ENCODE measurements at regions not wholly inside any gene's neighbourhood (a gene's known extent, or its start where the extent isn't known, plus 50 kb on each side); places are given as distances from the start of the nearest gene placed in this dataset.

GRCh38 chr15:93948726-93949125, 282.6 kb upstream of the MCTP2 start:
- H3K4me3 ChIP-seq (ENCODE audit: low read length, poor library complexity, severe bottlenecking): no peak overlapping the region
- no peak overlapping the region for H2AFZ ChIP-seq (ENCODE audit: low read length)
- no peaks in the 10 kb centered on the region for H3K9me3 ChIP-seq (ENCODE audit: insufficient read depth, low read depth, low read length)
- H4K20me1 ChIP-seq (ENCODE audit: insufficient read depth, low read length, poor library complexity, severe bottlenecking): no peaks in the 10 kb centered on the region
- no peaks in the 10 kb centered on the region for H3K4me1 ChIP-seq (ENCODE audit: insufficient read depth, low read length, poor library complexity, severe bottlenecking)
- no peak overlapping the region for H3K4me2 ChIP-seq (ENCODE audit: low read depth, low read length, poor library complexity, severe bottlenecking)
- no peaks in the 10 kb centered on the region for H3K36me3 ChIP-seq (ENCODE audit: insufficient read depth, low read length)
- H3K9ac ChIP-seq (ENCODE audit: low read depth, low read length, poor library complexity, severe bottlenecking): no peak overlapping the region
- no peaks in the 10 kb centered on the region for H3K9me2 ChIP-seq (replicated peaks; ENCODE audit: low read depth, low read length)
- H3K27me3 ChIP-seq (ENCODE audit: insufficient read depth, low read length, poor library complexity, severe bottlenecking): no peaks in the 10 kb centered on the region
- no peak for TF ChIP-seq EZH2phosphoT487 (IDR thresholded peaks at IDR 0.05; ENCODE audit: borderline replicate concordance)
- TF ChIP-seq CTCF (conservative IDR thresholded peaks at IDR 0.05; ENCODE audit: low read length): no peak
- H3K79me2 ChIP-seq (ENCODE audit: insufficient read depth, low read length): no peaks in the 10 kb centered on the region
- no peaks in the 10 kb centered on the region for H3F3A ChIP-seq (ENCODE audit: low read depth)

- Histone ChIP-seq H3K27me3 (ENCODE audit: insufficient read depth, low read length, poor library complexity, severe bottlenecking) (no peaks in the 10 kb centered on the region), H3K4me2 (ENCODE audit: low read depth, low read length, poor library complexity, severe bottlenecking) (no peak overlapping the region), H3K9me3 (ENCODE audit: insufficient read depth, low read depth, low read length) (no peaks in the 10 kb centered on the region), H4K20me1 (ENCODE audit: insufficient read depth, low read length, poor library complexity, severe bottlenecking) (no peaks in the 10 kb centered on the region), H3K9ac (ENCODE audit: low read depth, low read length, poor library complexity, severe bottlenecking) (no peak overlapping the region), H3K4me3 (ENCODE audit: low read length, poor library complexity, severe bottlenecking) (no peak overlapping the region), H3K36me3 (ENCODE audit: insufficient read depth, low read length) (no peaks in the 10 kb centered on the region), H3K4me1 (ENCODE audit: insufficient read depth, low read length, poor library complexity, severe bottlenecking) (no peaks in the 10 kb centered on the region), H3F3A (ENCODE audit: low read depth) (no peaks in the 10 kb centered on the region), H2AFZ (ENCODE audit: low read length) (0 out of 2 replicates have a peak overlapping the region, but pooled peaks have one; percentile 53), H3K79me2 (ENCODE audit: insufficient read depth, low read length) (no peaks in the 10 kb centered on the region), H3K9me2 (replicated peaks; ENCODE audit: low read depth, low read length) (no peaks in the 10 kb centered on the region)
- TF ChIP-seq CTCF (conservative IDR thresholded peaks at IDR 0.05; ENCODE audit: low read length) (no peak), EZH2phosphoT487 (IDR thresholded peaks at IDR 0.05; ENCODE audit: borderline replicate concordance) (no peak)
Observed at GRCh38 chr15:93943586-93943985, 287.8 kb upstream of the MCTP2 start.

- no peak for TF ChIP-seq CTCF (conservative IDR thresholded peaks at IDR 0.05; ENCODE audit: low read length)
- no peak for TF ChIP-seq EZH2phosphoT487 (IDR thresholded peaks at IDR 0.05; ENCODE audit: borderline replicate concordance)
- no peaks in the 10 kb centered on the region for H3K4me1 ChIP-seq (ENCODE audit: insufficient read depth, low read length, poor library complexity, severe bottlenecking)
- H2AFZ ChIP-seq (ENCODE audit: low read length): no peak overlapping the region
- H3K9me3 ChIP-seq (ENCODE audit: insufficient read depth, low read depth, low read length): no peaks in the 10 kb centered on the region
- H3F3A ChIP-seq (ENCODE audit: low read depth): no peaks in the 10 kb centered on the region
- no peak overlapping the region for H3K4me3 ChIP-seq (ENCODE audit: low read length, poor library complexity, severe bottlenecking)
- H3K4me2 ChIP-seq (ENCODE audit: low read depth, low read length, poor library complexity, severe bottlenecking): no peak overlapping the region
- no peak overlapping the region for H3K9ac ChIP-seq (ENCODE audit: low read depth, low read length, poor library complexity, severe bottlenecking)
- H3K36me3 ChIP-seq (ENCODE audit: insufficient read depth, low read length): no peaks in the 10 kb centered on the region
- no peaks in the 10 kb centered on the region for H4K20me1 ChIP-seq (ENCODE audit: insufficient read depth, low read length, poor library complexity, severe bottlenecking)
- no peaks in the 10 kb centered on the region for H3K9me2 ChIP-seq (replicated peaks; ENCODE audit: low read depth, low read length)
- no peaks in the 10 kb centered on the region for H3K27me3 ChIP-seq (ENCODE audit: insufficient read depth, low read length, poor library complexity, severe bottlenecking)
- H3K79me2 ChIP-seq (ENCODE audit: insufficient read depth, low read length): no peaks in the 10 kb centered on the region
Observed at GRCh38 chr15:93942269-93942694, 289.1 kb upstream of the MCTP2 start.

Measured in Loucy (cell line).